Lower leg skin (tissue), 3 donors: ENCODE measurements at regions not wholly inside any gene's neighbourhood (a gene's known extent, or its start where the extent isn't known, plus 50 kb on each side); places are given as distances from the start of the nearest gene placed in this dataset.

Experiments
- POLR2A ChIP-seq, 2 donors: fragments of 450-650 bp; IDR thresholded peaks; one replicate each; pipeline ENCODE4 v1.6.1; 2016 to 2017; ENCODE audit warnings: antibody characterized with exemption in 2 of 2, mild to moderate bottlenecking in 1 of 2, moderate library complexity in 1 of 2
- TF ChIP-seq, protein P1 (sequence below), 3 donors: fragments of 450-650 bp; IDR thresholded peaks; one replicate each; pipeline ENCODE4 v1.5.1; 2016; ENCODE audit warnings: antibody characterized with exemption in 3 of 3, mild to moderate bottlenecking in 3 of 3, moderate library complexity in 2 of 3

DNA sequence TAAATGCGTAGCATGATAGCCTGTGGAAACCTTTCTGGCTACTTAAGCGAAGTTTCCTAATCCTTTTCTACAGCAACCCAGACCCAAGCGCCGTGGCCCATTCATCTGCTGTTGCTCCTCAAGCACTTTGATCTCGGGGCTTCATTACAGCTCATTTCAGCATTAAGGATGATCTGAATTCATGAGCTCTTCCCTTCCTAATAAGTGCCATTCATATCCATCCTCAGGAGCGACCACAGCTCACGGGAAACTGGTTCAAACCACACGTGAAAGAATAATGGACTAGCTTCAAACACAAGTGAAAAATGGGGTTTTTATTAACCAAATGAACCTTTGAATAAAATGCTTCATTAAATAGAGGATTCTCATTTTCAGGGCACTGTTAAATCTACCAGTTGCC lies 202.6 kb upstream of the LEF1 start:
- TF ChIP-seq, protein P1, sequence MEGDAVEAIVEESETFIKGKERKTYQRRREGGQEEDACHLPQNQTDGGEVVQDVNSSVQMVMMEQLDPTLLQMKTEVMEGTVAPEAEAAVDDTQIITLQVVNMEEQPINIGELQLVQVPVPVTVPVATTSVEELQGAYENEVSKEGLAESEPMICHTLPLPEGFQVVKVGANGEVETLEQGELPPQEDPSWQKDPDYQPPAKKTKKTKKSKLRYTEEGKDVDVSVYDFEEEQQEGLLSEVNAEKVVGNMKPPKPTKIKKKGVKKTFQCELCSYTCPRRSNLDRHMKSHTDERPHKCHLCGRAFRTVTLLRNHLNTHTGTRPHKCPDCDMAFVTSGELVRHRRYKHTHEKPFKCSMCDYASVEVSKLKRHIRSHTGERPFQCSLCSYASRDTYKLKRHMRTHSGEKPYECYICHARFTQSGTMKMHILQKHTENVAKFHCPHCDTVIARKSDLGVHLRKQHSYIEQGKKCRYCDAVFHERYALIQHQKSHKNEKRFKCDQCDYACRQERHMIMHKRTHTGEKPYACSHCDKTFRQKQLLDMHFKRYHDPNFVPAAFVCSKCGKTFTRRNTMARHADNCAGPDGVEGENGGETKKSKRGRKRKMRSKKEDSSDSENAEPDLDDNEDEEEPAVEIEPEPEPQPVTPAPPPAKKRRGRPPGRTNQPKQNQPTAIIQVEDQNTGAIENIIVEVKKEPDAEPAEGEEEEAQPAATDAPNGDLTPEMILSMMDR (IDR thresholded peaks at IDR 0.05) = no peak
- TF ChIP-seq POLR2A (IDR thresholded peaks at IDR 0.05) = no peak
